HG02840 (cell line): ENCODE measurements at regions not wholly inside any gene's neighbourhood (a gene's known extent, or its start where the extent isn't known, plus 50 kb on each side); places are given as distances from the start of the nearest gene placed in this dataset.
"Not testable (repeated sequence)": the region's sequence is repeated elsewhere in the genome, so short reads cannot be mapped to it uniquely, and the experiment has no call there.

ENCODE experiments used
- ATAC-seq: cut with Tn5 transposase; IDR thresholded peaks from one replicate; pipeline ENCODE4 v1.9.1; 2021; ENCODE audit warnings: mild to moderate bottlenecking, moderate library complexity, moderate number of reproducible peaks; ENCODE audit not compliant: unreplicated experiment, low FRiP score

GRCh38 chr4:114396808-114397207 is 201.8 kb upstream of the UGT8 start:
- ATAC-seq = no peak

- ATAC-seq = no peak
These were observed 200.2 kb upstream of the UGT8 start for GRCh38 chr4:114398410-114398809.

GRCh38 chr4:114399105-114399504 is 199.5 kb upstream of the UGT8 start:
- no peak for ATAC-seq

- ATAC-seq = no peak
These were observed 198.1 kb upstream of the UGT8 start for GRCh38 chr4:114400531-114400930.

- no peak for ATAC-seq
These were observed 197.1 kb upstream of the UGT8 start for GRCh38 chr4:114401483-114401882.

- no peak for ATAC-seq
These were observed 181.4 kb upstream of the UGT8 start for GRCh38 chr4:114417214-114417613.

GRCh38 chr4:114420069-114420468 is 178.5 kb upstream of the UGT8 start:
- no peak for ATAC-seq

- peak; percentile 82 for ATAC-seq
These were observed 175.0 kb upstream of the UGT8 start for GRCh38 chr4:114423582-114423981.

- no peak for ATAC-seq
These were observed 163.5 kb upstream of the UGT8 start for GRCh38 chr4:114435116-114435515.

GRCh38 chr4:114442856-114443255 is 155.8 kb upstream of the UGT8 start:
- no peak for ATAC-seq

- ATAC-seq = no peak
These were observed 154.4 kb upstream of the UGT8 start for GRCh38 chr4:114444211-114444610.

- ATAC-seq = not testable (repeated sequence)
These were observed 150.6 kb upstream of the UGT8 start for GRCh38 chr4:114447963-114448516.

- ATAC-seq = no peak
These were observed 139.9 kb upstream of the UGT8 start for GRCh38 chr4:114458728-114459127.

GRCh38 chr4:114464726-114465272 is 133.8 kb upstream of the UGT8 start:
- ATAC-seq = no peak

GRCh38 chr4:114465766-114466165 is 132.8 kb upstream of the UGT8 start:
- no peak for ATAC-seq

GRCh38 chr4:114466299-114466698 is 132.3 kb upstream of the UGT8 start:
- ATAC-seq = no peak

- ATAC-seq = no peak
These were observed 126.2 kb upstream of the UGT8 start for GRCh38 chr4:114472269-114473032.

GRCh38 chr4:114474188-114474800 is 124.3 kb upstream of the UGT8 start:
- ATAC-seq = no peak

GRCh38 chr4:114476310-114476709 is 122.3 kb upstream of the UGT8 start:
- no peak for ATAC-seq

- ATAC-seq = no peak
These were observed 119.0 kb upstream of the UGT8 start for GRCh38 chr4:114479595-114479994.

- no peak for ATAC-seq
These were observed 116.8 kb upstream of the UGT8 start for GRCh38 chr4:114481856-114482255.

- no peak for ATAC-seq
These were observed 111.5 kb upstream of the UGT8 start for GRCh38 chr4:114487101-114487500.
